HL-60 (cell line): ENCODE measurements at regions not wholly inside any gene's neighbourhood (a gene's known extent, or its start where the extent isn't known, plus 50 kb on each side); places are given as distances from the start of the nearest gene placed in this dataset.

Source experiments
- CTCF ChIP-seq: IDR thresholded peaks from one replicate; pipeline ENCODE4 v1.5.1; 2011; ENCODE audit warnings: low read length, control low read depth, inconsistent platforms; ENCODE audit not compliant: insufficient read depth
- GABPA ChIP-seq: IDR thresholded peaks from 2 replicates; pipeline ENCODE4 v1.6.1; 2012; ENCODE audit warnings: low read depth
- POLR2AphosphoS5 ChIP-seq: IDR thresholded peaks from 2 replicates; pipeline ENCODE4 v1.6.1; 2012; ENCODE audit warnings: low read depth
- REST ChIP-seq: IDR thresholded peaks from 2 replicates; pipeline ENCODE4 v1.6.1; 2012; ENCODE audit warnings: low read depth; ENCODE audit not compliant: insufficient replicate concordance

GRCh38 chr17:12269751-12270150 lies 249.1 kb downstream of the MAP2K4 start:
- TF ChIP-seq CTCF (no peak), POLR2AphosphoS5 (no peak), GABPA (no peak), REST (no peak)
